HG02885 (cell line): ENCODE measurements at regions not wholly inside any gene's neighbourhood (a gene's known extent, or its start where the extent isn't known, plus 50 kb on each side); places are given as distances from the start of the nearest gene placed in this dataset.

Experiments
- ATAC-seq: cut with Tn5 transposase; IDR thresholded peaks from one replicate; pipeline ENCODE4 v1.9.1; 2021; ENCODE audit warnings: mild to moderate bottlenecking; ENCODE audit not compliant: unreplicated experiment, poor library complexity

DNA sequence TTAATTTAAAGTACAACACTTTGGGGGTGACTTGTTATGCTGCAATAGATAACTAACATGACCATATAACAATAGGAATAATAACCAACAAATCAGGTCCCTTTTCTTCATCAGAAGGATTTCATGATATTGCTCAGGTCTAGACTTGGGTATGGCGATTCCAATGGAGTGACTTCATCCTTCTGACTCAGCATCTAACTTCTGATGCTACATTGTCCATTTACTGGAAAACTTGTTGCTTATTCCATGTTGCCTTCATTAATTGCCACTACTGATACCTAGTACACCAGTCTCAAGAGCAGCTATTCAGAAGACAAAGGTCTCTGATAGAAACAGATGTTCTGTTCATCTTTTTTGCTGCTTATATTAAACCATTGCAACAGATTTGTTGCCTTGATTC lies 324.3 kb downstream of the TGFB2 start:
- ATAC-seq = no peak

DNA sequence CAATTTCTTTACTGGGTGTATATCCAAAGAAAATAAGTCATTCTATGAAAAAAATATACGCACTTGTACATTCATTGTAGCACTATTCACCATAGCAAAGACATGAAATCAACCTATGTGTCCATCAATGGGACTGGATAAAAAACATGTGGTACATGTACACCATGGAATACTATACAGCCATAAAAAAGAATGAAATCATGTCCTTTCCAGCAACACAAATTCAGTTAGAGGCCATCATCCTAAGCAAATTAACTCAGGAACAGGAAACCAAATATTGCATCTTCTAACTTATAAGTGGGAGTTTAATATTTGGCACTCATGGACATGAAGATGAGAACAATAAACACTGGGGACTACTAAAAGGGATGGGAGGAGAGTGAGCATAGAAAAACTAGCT lies 325.7 kb downstream of the TGFB2 start:
- ATAC-seq = no peak

DNA sequence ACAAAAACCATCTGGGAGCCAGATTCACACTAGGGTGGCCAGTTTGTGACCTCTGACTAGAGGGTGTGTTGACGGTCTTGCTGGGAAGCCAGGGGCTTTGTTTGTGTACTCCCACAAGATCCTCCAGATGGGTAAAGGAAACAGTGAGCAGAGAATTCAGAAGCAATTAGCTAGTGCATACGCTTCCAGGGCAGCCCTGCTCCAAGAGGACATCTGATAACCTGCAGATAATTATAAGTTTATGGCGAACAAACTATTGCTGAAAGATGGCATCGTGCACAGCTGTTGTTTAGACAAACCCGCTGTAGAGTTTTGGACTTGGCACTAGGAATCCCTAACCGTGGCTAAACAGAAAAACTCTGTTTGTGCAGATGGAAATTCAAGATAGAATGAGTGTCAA lies 326.4 kb downstream of the TGFB2 start:
- no peak for ATAC-seq

DNA sequence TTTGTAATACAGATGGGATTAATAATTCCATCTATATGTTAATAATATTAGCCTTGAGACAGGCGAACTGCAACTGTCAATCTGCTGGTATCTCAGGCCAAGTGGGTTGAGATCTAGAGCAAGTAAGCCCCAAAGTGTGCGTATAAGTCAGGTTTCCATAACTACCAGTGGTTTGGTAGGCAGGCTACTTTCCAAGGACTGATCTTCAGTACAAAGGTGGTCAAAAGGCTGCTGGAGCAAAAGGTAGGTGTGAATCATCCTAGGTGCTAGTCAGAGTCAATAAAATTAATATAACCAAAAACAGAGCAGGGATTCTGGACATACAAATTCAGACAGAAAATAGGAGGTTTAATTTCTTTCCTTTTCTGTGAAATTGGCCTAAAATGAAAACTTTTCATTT lies 328.0 kb downstream of the TGFB2 start:
- no peak for ATAC-seq

DNA sequence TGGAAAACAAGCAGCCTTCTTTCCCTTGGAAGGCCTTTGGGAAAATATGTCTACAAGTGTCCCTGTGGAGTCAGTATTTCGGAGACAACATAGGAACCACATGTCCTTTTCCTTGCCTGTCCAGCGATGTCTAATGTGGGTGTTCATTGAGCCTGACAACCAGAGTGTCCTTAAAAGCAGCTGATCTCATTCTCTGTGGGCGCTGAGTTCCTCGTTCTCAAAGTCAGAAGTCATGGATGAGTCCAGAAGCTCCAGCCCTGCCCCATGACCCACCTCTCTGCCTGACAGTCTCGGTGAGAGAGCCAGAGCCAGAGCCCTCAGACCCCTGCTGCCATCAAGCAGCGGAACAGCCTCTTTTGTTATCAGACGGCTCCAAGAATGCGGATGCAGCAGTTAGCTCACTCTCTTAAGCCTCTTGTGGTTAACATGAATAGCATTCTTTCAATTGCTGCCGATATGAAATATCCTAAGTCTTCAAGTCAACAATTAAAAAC lies 329.2 kb downstream of the TGFB2 start:
- ATAC-seq = no peak

DNA sequence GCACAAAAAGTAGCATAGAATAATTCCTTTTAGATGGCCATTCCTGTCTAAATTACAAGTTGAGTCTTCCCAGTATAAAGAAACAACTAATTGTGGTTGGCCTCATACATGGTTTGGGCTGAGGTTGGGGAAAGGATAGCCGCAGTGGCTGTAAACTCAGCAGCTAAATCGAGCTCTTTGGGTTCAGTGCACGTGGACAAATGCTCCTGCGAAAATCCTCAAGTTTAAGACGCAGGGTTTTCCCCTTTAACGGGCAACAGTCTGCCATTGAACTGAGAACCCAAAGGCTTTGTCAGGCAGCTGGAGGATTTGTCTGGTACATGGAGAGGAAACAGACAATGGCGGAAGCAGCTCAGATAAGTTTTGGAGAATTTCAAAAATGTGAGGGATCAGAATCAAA lies 331.9 kb downstream of the TGFB2 start:
- no peak for ATAC-seq

DNA sequence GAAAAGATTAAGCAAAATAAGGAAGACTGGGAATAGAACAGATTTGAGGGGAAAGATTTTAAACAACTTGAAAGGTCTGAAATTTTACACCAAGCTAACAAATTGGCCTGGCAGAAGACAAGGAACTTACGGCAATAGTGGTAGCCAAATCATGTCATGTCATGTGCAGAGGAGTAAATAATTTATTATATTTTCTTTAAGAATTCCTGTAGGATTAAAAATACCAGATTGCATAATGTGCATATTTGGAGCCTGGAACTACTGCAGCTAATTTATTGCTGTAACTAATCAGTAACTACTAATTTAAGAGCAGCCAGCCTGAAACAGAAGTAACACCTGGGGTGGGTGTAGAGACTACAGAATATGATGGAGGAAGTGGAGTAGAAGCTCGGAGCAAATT lies 334.3 kb downstream of the TGFB2 start:
- ATAC-seq = no peak

DNA sequence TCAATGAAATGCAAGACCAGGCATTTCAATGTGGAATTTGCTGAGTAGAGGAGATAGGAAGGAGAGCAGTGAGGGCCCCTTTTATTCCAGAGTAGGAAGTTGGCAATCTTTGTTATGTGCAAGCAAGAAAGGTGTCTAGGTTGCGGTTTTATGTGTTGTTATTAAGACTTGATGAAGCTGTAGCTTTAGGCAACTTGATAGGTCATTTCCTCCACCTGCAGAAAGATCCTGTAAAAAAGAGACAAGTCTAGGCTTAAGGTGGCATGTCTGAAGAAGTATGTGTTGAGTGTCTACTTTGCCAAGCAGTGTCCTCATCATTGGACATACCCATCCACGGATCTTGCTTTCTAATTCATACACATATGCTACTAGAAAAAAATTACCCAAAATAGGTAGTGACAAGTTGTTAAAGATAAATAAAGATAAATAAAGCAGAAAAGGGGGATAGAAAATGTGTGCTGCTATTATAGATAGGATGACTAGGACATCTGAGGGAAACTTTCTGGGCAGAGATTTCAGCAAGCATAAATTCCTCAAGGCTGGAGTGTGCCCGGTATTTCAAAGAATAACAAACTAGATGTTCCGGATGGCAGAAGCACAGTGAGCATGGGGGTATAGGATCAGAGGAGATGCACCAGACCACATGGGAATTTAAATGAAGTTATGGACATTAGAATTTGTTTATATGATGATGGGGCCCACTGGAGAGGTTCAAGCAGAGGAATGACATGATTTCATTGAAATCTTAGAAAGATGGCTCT lies 335.0 kb downstream of the TGFB2 start:
- no peak for ATAC-seq

DNA sequence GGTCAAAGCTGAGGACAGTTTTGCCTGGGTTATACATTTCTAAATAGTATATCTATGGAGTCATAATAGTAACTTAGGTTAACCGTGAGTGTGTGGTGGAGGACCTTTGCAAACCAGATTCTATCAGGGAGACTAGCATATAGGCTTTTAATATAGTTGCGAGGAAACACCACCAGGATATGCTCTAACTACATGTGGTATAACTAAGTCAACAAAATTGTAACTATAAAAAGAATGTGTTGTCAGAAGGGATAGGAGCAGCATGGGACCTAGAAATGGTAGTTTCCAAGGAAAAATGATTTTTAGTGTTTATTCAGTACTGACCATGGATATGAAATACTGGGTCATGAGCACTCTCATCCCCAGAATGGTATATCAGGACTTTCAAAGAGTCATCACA lies 338.1 kb downstream of the TGFB2 start:
- ATAC-seq = no peak

DNA sequence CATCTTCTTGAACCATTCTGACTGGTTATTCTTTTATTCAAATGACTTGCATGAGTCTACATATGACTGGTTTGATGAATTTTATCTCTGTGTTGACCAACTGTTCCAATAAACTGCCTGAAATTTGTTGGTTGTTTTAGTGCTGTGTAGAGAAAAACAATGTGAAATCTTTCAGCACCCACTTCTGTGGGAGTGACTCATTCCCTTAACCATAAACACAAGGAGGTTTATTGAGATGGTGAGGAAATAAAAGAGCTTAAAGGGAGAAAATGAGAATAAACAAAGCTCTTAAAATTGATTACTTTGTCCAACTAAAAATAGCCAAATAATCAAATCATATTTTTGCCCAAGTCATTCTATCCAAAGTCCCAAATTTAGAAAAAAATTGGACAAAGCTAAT lies 341.1 kb downstream of the TGFB2 start:
- ATAC-seq = no peak

DNA sequence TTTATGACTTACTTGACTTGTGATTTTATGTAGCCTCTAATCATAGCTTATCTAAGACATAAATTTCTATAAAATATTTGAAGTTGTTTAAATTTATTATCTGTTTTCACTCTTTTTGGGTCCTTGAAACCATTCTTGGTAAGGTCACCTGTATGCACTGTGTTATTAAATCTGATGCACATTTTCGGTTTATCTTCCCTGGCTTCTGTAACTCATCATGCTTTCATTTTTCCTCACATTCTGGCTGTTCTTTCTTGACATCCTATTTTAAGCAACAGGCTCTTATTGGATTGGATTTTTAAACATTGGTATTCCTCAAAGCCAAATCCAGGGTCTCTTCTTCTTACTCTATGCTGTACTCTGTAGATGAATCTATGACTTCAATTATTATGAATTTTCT lies 341.6 kb downstream of the TGFB2 start:
- ATAC-seq = no peak

DNA sequence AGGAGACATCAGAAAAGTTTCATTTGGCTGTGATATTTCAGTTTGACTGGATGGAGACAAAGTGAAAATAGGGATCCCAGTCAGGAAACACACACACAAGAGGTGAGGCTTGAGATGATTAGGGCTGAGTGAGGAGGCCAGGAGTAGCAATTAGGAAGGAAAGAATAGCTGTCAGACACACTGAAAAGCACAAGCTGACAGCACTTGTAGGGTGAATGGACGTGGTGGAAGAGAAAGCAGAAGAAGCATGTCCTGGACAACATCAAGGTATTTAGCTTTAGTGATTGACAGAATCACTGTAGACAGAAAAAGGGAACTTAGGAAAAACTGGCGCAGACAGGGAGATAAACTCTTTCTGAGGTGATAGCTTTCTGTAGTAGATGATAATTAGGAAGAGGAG lies 347.7 kb downstream of the TGFB2 start:
- ATAC-seq = no peak

DNA sequence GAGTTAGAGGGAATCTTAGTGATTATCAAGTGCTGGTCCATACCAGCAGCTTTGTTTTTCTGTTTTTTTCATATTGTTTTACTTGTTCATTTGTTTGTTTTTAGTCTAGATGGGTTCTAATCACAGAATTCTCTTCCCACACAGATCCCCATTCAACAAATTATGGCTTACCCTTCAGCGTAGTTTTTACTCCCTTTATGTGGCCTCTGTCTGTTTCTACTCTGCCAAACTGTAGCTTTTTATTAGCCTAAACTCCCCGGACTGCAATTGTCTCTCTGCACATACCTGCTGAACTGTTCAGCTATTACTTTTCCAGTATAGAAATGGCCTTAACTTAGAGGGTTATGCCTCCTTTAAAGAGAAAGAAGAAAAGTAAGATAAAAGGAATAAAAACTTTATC lies 348.5 kb downstream of the TGFB2 start:
- no peak for ATAC-seq

DNA sequence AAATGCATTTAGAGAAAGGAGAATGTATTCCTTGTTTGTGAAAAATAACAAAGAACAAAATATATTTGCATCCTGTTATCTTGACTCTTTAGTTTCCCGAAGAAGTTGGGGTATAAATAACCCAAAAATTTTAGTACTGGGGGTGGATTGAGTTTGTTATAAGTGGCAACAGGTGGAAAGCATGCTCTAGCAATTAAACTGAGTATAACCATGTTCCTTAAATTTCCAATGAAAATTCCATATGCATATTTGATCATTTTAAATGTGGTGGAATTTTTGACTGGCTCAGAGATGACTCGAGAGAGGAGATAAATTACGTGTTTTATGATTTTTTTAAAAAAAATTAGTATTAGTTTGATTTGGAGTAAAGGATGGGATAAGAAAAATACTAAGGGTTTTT lies 348.9 kb downstream of the TGFB2 start:
- no peak for ATAC-seq

DNA sequence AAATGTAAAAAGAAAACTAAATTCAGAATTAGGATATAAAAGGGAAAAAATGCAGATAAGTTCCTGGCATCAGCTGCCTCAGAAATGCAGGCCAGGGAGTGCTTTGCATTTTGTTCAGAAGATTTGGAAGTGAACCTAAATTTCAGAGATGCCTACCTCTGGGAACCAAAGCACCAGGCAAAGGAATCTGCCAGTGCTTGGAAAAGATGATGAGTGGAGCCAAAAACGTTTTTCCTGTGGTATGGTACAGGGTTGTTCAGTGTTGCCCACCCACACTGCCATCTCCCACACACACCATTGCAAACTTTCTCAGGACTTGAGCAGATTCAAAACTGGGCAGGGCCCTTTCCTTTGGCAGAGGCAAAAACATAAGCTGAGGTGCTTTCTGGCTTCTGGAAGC lies 349.5 kb downstream of the TGFB2 start:
- no peak for ATAC-seq

DNA sequence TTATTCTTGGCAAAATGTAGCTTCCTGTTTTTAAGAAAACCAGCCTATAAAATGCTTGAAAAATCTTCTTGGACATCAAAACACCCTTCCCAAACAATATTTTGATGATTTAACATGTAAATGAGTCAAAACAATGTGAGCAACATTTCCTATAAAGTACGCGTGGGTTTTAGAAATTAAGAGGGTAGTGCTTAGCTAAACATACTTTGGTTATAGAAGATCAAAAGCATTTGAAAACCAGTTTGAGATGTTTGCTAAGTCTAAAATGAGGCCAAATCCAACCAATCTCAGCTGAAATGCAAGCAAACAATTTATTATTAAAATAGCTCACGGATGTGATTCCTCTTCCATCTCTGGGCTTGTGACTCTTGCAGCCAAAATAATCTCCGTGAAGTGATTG lies 350.4 kb downstream of the TGFB2 start:
- ATAC-seq = no peak

DNA sequence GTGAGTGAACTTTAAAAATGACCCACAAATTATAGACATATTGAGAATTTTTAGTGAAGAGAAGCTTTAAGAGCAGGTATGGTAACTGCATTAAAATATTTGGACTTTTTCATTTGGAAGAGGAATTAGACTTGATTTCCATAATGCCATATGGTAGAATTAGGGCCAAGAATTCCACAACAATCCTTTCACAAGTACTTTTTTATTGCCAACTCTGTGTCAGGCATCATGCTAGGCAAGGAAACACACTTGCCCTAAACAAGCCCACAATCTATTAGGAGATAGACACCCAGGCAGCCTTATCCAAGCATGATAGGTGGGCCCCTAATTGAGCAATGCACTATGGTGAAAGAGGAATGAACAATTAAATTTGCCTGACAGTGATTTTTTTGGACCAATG lies 353.0 kb downstream of the TGFB2 start:
- ATAC-seq = no peak

DNA sequence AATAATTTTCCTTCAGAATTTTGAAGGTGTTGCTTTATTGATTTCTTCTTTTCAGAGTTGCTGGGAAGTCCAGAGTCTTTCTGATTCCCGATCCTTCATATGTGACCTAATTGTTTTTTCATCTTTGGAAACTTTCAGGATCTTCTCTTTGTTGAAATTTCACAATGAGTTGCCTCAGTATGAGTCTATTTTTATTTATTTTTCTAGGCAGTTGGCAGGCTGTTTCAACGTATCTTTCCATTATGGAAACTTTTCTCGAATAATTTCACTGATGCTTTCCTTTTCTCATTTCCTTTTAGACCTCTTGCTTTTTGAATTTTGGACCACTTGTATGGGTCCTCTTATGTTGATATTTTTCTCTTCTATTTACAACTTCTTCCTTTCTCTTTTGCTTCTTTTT lies 354.3 kb downstream of the TGFB2 start:
- no peak for ATAC-seq

DNA sequence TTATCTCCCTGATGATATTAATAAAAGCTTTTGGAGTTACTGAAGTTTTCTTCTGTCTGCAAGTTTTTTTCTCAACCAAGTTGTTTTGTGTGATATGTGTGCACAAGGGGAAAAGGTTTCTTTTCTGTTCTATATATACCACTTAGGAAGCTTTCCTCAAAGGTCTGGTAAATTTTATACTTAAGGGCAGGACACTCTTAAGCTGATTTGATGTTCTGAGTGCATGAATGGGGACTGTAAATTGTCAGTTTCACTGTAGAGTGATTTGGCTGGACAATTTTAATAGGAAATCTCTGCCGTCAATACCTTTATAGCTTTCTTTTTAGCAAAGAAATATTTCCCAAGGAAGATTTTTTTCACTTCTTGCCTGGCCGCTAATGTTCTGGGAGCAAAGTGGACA lies 354.7 kb downstream of the TGFB2 start:
- no peak for ATAC-seq

DNA sequence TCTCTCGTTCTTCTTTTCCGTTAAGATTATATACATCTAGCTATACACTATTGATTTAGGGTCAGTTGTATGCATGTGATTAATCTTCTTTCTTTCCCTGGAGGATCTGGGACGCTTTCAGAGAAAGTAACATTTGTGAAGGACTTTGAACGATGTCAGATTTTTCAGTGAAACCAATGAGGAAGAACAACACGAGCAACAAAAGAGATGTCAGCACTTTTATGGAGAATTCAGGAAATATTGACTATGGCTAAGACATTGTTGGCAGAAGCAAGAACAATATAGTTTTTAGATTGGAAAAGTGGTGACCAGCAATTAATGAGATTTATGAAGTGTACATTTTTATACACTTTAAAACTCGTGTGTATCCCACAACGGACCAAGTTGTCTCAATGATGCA lies 355.5 kb downstream of the TGFB2 start:
- no peak for ATAC-seq

DNA sequence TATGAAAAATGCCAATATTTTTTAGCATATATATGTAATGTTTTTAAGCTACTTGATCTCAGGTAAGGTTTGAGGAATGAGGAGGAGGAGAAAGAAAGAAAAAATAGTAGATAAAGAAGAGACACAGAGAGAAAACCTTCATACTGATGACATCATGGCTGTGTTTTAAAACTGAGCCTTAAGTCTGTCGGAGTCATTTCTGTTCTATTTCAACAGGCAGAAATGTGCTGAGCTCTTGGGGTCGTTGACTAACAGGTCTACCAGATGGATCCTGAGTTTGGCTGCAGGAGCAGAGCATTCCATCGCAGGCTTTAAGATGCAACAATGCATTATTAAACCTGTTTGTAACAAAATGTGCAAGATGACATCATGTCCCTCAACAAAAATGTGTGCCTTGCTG lies 356.0 kb downstream of the TGFB2 start:
- no peak for ATAC-seq

DNA sequence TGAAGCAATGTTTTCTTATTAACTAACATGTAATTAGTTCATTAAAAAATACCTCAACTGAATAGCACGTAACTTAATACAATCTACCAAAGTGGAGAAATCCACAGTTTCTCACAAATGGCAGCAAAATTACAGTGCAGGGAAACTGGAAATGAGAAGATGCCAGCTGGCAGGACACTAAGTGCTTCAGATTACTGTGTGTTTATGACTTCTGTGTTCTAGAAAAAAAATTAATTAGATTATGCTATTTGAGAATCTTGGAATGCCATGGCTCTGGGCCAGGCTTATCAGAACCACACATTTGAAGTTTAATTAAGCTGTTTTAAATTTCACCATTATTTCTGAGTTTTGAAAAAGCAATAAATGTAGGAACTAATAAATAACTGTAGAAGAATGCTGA lies 357.6 kb downstream of the TGFB2 start:
- no peak for ATAC-seq

DNA sequence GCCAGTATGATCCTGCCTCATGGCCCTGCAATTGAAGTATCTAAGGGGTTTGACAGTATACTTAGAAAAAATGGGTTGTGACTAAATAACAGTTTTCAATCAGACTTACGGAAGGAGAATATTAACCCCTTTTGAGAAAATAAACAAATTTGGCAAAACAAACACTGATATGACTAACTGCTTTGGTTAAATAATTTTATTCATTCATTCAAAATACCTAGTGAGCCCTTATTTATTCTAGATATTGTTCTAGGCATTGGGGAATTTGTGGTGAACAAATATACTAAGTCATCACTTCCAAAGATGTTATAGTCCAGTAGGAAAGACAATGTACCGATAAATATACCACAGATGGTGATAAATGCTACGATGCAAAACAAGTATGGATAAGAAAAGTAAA lies 358.7 kb downstream of the TGFB2 start:
- no peak for ATAC-seq
